Heart right ventricle (tissue), 16 donors: ENCODE measurements at regions not wholly inside any gene's neighbourhood (a gene's known extent, or its start where the extent isn't known, plus 50 kb on each side); places are given as distances from the start of the nearest gene placed in this dataset.

ENCODE experiments used
- ATAC-seq, 8 donors: fragments of 200-7000 bp; cut with Tn5 transposase; one replicate each; pipeline ENCODE4 v1.9.1; 2020; ENCODE audit warnings: mild to moderate bottlenecking in 8 of 8, moderate library complexity in 8 of 8, moderate number of reproducible peaks in 1 of 8
- DNase-seq, 2 donors: peaks; one replicate each; pipeline ENCODE4 v3.0.0-alpha.2; 2020
- H3K27ac ChIP-seq, 10 donors: fragments of 200-600 bp; sonication (generic) in 2 of 10; one replicate each; pipeline versions ENCODE4 v1.5.0 to v1.8.0; 2020 to 2022; ENCODE audit warnings: mild to moderate bottlenecking in 3 of 10
- H3K27me3 ChIP-seq, 7 donors: fragments of 200-600 bp; one replicate each; pipeline ENCODE4 v1.8.0; 2021 to 2022; ENCODE audit warnings: mild to moderate bottlenecking in 2 of 7
- H3K36me3 ChIP-seq, 9 donors: fragments of 200-600 bp; sonication (generic) in 1 of 9; one replicate each; pipeline versions ENCODE4 v1.5.0 to v1.8.0; 2020 to 2022; ENCODE audit warnings: mild to moderate bottlenecking in 2 of 9
- H3K4me1 ChIP-seq, 9 donors: fragments of 200-600 bp; sonication (generic) in 1 of 9; one replicate each; pipeline versions ENCODE4 v1.5.0 to v1.8.0; 2020 to 2022; ENCODE audit warnings: mild to moderate bottlenecking in 4 of 9
- H3K4me3 ChIP-seq, 10 donors: fragments of 200-600 bp; sonication (generic) in 2 of 10; one replicate each; pipeline versions ENCODE4 v1.5.0 to v1.8.0; 2020 to 2022; ENCODE audit warnings: mild to moderate bottlenecking in 7 of 10, moderate library complexity in 2 of 10
- H3K9me3 ChIP-seq, 11 donors: fragments of 200-600 bp in 10 of 11; sonication (generic) in 2 of 11; one replicate each; pipeline versions ENCODE4 v1.5.0 to v1.8.0; 2013 to 2022; ENCODE audit warnings: mild to moderate bottlenecking in 2 of 11, control low read depth in 1 of 11, moderate library complexity in 1 of 11
- WGBS, 2 donors: extraction: QIAGEN DNeasy Blood & Tissue Kit; methylation state at CpG; one replicate each; pipeline ENCODE4 v1.1.7; 2013; ENCODE audit warnings: inconsistent platforms in 1 of 2; 5-methylcytosine and 5-hydroxymethylcytosine counted together
- intact Hi-C, 10 donors: fragments of 100-400 bp; cut with DNase I; formaldehyde crosslinking; loops; one replicate each; pipeline versions ENCODE4 v1.11.1 to v1.14.2; 2022
- TF ChIP-seq, protein P1 (sequence below), 9 donors: fragments of 200-600 bp; sonication (generic) in 2 of 9; IDR thresholded peaks; one replicate each; pipeline versions ENCODE4 v1.5.0 to v1.8.0; 2021 to 2022; ENCODE audit warnings: antibody characterized with exemption in 9 of 9, mild to moderate bottlenecking in 5 of 9, moderate library complexity in 1 of 9
- donor health status: Arrhythmogenic right ventricular cardiomyopathy.
- donor health status: ischemic (EF 13 %, LVEDD 7.1; RV severe dilation, severe dysfunction).
- donor health status: healthy with polysubstance abuse.
- donor health status: DM: no; HTN: yes; CAD: no.
- donor health status: DM: no; HTN: no; CAD: no.
- donor health status: ischemic (EF 25% LVEDD 6.9; RV normal size, moderate dysfunction).
- donor health status: ischemic (EF 25% LVEDD 5.7; RV mildly dilated, moderate dysfunction).
- donor health status: healthy.
- donor health status: DM: yes; HTN: yes; CAD: no.
- donor health status: Ischemic cardiomyopathy.
- donor health status: ischemic (EF 35%, LVEDD 5.7; RV mildly dilated, moderate dysfunction).
- donor health status: nonischemic (EF 11% LVEDD 7.7; RV severe dilation, severe dysfunction).
- donor health status: DM: yes; HTN: yes; CAD: no.
- donor health status: PGD.
- donor health status: ischemic (EF 29% LVEDD 5.4; RV normal size, mild dysfunction).
- donor health status: nonischemic (EF 23%, LVEDD 6.1; RV moderate dilation, normal function).

DNA sequence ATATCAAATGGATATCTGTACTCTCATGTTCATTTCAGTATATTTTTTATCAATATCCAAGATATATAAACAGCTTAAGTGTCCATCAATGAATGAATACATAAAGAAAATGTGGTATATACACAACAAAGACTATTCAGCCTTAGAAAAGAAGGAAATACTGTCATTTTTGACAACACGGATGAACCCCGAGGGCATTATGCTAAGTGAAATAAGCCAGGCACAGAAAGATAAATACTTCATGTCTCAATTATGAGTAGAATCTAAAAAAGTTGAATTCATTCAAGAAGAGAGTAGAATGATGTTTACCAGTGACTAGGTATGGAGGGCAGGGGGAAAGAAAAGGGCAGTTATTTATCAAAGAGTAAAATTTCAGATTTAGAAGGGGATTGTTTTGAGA is 949.8 kb upstream of the TYRP1 start:
- TF ChIP-seq, protein P1, sequence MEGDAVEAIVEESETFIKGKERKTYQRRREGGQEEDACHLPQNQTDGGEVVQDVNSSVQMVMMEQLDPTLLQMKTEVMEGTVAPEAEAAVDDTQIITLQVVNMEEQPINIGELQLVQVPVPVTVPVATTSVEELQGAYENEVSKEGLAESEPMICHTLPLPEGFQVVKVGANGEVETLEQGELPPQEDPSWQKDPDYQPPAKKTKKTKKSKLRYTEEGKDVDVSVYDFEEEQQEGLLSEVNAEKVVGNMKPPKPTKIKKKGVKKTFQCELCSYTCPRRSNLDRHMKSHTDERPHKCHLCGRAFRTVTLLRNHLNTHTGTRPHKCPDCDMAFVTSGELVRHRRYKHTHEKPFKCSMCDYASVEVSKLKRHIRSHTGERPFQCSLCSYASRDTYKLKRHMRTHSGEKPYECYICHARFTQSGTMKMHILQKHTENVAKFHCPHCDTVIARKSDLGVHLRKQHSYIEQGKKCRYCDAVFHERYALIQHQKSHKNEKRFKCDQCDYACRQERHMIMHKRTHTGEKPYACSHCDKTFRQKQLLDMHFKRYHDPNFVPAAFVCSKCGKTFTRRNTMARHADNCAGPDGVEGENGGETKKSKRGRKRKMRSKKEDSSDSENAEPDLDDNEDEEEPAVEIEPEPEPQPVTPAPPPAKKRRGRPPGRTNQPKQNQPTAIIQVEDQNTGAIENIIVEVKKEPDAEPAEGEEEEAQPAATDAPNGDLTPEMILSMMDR (IDR thresholded peaks at IDR 0.05): no peak
- no peaks in the 10 kb centered on the region for H3K4me1 ChIP-seq
- DNase-seq (no peak), ATAC-seq (no peak)
- WGBS, 2 donors: 76 to 83% methylated on average over 2 of the region's 2 CpGs
- intact Hi-C loops: no loop called here
- peaks cover 0 to 20% (median 0%) of the 10 kb centered on the region in 11 donors for H3K9me3 ChIP-seq
- no peaks in the 10 kb centered on the region for H3K36me3 ChIP-seq
- no peak overlapping the region for H3K27ac ChIP-seq
- no peak overlapping the region for H3K4me3 ChIP-seq
- no peaks in the 10 kb centered on the region for H3K27me3 ChIP-seq

DNA sequence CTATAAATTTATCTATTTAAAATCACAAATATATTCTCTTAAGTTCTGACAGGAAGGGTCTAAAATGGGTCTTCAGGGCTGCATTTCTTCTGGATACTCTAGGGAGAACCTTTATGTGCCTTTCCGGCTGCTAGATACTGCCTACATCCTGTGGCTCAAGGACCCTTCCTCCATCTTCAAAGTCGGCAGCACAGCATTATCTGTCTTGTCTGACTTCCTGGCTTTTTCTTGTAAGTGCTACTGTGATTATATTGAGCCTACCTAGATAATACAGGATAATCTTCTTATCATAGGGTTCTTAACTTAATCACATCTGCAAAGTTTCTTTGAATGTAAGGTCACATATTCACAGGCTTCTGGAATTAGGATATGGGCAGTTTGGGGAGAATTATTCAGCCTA is 943.8 kb upstream of the TYRP1 start:
- DNase-seq (no peak), ATAC-seq (no peak)
- Histone ChIP-seq H3K36me3 (no peaks in the 10 kb centered on the region), H3K4me3 (no peak overlapping the region), H3K27ac (no peak overlapping the region), H3K4me1 (no peaks in the 10 kb centered on the region), H3K9me3 (peaks cover 0 to 9% (median 0%) of the 10 kb centered on the region in 11 donors), H3K27me3 (no peaks in the 10 kb centered on the region)
- intact Hi-C loops: no loop called here
- TF ChIP-seq, protein P1 (IDR thresholded peaks at IDR 0.05): no peak
- WGBS, 2 donors: 36 to 55% methylated on average over 2 of the region's 2 CpGs

DNA sequence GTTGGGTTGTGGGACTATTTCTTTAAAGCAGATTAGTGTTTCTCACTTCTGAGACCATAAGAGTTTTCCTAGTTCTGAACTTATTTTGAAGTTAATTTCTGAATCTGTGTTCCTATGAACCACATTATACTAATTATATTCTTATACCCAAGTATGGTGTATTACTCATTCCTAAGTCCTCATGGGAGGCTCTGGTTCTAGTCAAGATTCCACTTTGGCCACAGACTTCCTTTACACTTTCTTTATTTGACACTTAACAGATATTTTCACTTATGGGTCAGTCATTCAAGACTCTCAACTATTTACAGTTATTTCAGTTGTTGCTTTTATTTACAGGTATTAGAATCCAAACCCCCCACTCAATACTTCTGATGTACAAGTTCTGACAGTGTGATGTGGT is 937.2 kb upstream of the TYRP1 start:
- Histone ChIP-seq H3K27ac (no peak overlapping the region), H3K9me3 (peaks cover 0 to 6% (median 0%) of the 10 kb centered on the region in 11 donors), H3K4me3 (no peak overlapping the region), H3K27me3 (no peaks in the 10 kb centered on the region), H3K36me3 (no peaks in the 10 kb centered on the region), H3K4me1 (no peaks in the 10 kb centered on the region)
- ATAC-seq (no peak), DNase-seq (no peak)
- intact Hi-C loops: no loop called here
- TF ChIP-seq, protein P1 (IDR thresholded peaks at IDR 0.05): no peak

DNA sequence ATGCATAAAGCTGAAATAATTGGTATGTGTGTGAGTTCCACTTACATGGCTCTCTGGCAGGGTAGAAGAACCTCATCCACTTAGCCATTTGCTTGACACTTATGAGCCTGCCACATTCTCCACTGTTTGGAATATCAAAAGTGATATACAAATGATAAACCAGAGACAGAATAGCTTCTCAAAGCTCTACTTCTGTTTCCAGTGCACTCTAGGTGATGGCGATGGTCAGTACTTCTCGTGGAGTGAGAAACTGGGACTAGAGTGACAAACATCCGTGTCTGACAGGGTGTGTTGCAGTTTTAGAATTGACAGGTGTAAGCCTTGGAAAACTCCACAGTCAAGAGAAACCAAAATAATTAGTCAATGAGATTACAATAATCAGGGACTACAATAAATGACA is 935.8 kb upstream of the TYRP1 start:
- ATAC-seq (no peak), DNase-seq (no peak)
- TF ChIP-seq, protein P1 (IDR thresholded peaks at IDR 0.05): no peak
- no peak overlapping the region for H3K4me3 ChIP-seq
- peaks cover 0 to 2% (median 0%) of the 10 kb centered on the region in 11 donors for H3K9me3 ChIP-seq
- intact Hi-C loops: no loop called here
- H3K27me3 ChIP-seq: no peaks in the 10 kb centered on the region
- no peak overlapping the region for H3K27ac ChIP-seq
- 74 to 82% methylated on average over 3 of the region's 3 CpGs for WGBS, 2 donors
- H3K4me1 ChIP-seq: no peaks in the 10 kb centered on the region
- H3K36me3 ChIP-seq: no peaks in the 10 kb centered on the region
